ENCODE measurements at regions not wholly inside any gene's neighbourhood (a gene's known extent, or its start where the extent isn't known, plus 50 kb on each side); places are given as distances from the start of the nearest gene placed in this dataset.

- CTCF ChIA-PET (ENCODE audit: low intra/inter-chr PET ratio, low total read pairs): no interaction called here
- Histone ChIP-seq H2AFZ (ENCODE audit: low read length) (no peak overlapping the region), H3K9ac (ENCODE audit: insufficient read depth, low read depth, low read length) (no peak overlapping the region), H3K36me3 (replicated peaks in 1 of 2; ENCODE audit: control insufficient read depth in 1 of 2, insufficient read depth in 2 of 2, low read length in 2 of 2) (no peaks in the 10 kb centered on the region), H3K9me3 (ENCODE audit: low read length) (no peaks in the 10 kb centered on the region), H3K79me2 (ENCODE audit: insufficient read depth, low read length) (no peaks in the 10 kb centered on the region), H3K4me1 (ENCODE audit: insufficient read depth, low read length) (no peaks in the 10 kb centered on the region), H3K4me2 (ENCODE audit: low read depth, low read length) (no peak overlapping the region), H3K27ac (ENCODE audit: extremely low read length, insufficient read depth, low read length) (no peak overlapping the region), H3K4me3 (replicated peaks in 1 of 3; ENCODE audit: insufficient read depth in 1 of 3, low read depth in 2 of 3, low read length in 3 of 3) (no peak overlapping the region), H3K27me3 (ENCODE audit: control insufficient read depth in 1 of 2, insufficient read depth in 2 of 2, low read length in 2 of 2) (no peaks in the 10 kb centered on the region), H4K20me1 (ENCODE audit: insufficient read depth, low read length) (no peaks in the 10 kb centered on the region)
- DNase-seq (ENCODE audit: low spot score) (no peak), FAIRE-seq (no peak), ATAC-seq (no peak)
- TF ChIP-seq ZNF546 (CRISPR knock-in tag; conservative IDR thresholded peaks at IDR 0.05) (no peak), STAT5B (CRISPR knock-in tag; IDR thresholded peaks at IDR 0.05) (no peak), SUZ12 (IDR thresholded peaks at IDR 0.05; ENCODE audit: low read depth, low read length) (no peak), MAFF (IDR thresholded peaks at IDR 0.05; ENCODE audit: low read depth, low read length) (peak; percentile 83), MAFK (conservative IDR thresholded peaks at IDR 0.05 in 1 of 2, IDR thresholded peaks at IDR 0.05 in 1 of 2; ENCODE audit: low read length in 2 of 2) (peak; percentile 86 to 87)
- no TSS peak for BruUV-seq (replicated peaks)
- POLR2A ChIA-PET: no interaction called here
- intact Hi-C loops (cut with micrococcal nuclease; ENCODE audit: unreplicated experiment): no loop called here
- WGBS (ENCODE audit: low lambda C conversion rate): 0% methylated on average over 2 of the region's 2 CpGs
- in situ Hi-C loops (cut with HindIII; ENCODE audit: extremely low pct_ligation_motif_present, low pct_unique_long_range_greater_than_20kb): no loop called here
Measured at GRCh38 chr4:65789805-65790204, 119.5 kb upstream of the EPHA5 start.

DNA sequence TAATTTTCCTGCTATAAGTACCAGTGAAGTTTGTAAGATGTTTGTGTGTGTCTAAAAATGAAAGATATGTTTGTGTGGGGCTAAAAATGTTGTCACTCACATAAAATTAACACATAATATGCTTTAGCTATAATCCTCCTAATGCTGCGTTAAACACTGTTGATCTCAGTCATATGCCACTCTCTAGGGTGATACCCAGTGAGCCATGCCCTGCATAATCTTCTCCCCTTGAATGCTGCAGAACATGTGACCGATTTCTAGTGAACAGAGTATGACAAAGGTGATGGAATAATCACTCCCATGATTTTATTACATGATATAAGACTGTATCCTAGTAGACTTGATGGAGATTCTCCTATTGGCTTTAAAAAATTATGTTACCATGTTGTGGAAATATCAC lies 119.1 kb upstream of the EPHA5 start:
- Histone ChIP-seq H3K4me1 (ENCODE audit: insufficient read depth, low read length) (no peaks in the 10 kb centered on the region), H2AFZ (ENCODE audit: low read length) (no peak overlapping the region), H4K20me1 (ENCODE audit: insufficient read depth, low read length) (no peaks in the 10 kb centered on the region), H3K36me3 (replicated peaks in 1 of 2; ENCODE audit: control insufficient read depth in 1 of 2, insufficient read depth in 2 of 2, low read length in 2 of 2) (no peaks in the 10 kb centered on the region), H3K9ac (ENCODE audit: insufficient read depth, low read depth, low read length) (no peak overlapping the region), H3K4me2 (ENCODE audit: low read depth, low read length) (no peak overlapping the region), H3K27ac (ENCODE audit: extremely low read length, insufficient read depth, low read length) (no peak overlapping the region), H3K4me3 (replicated peaks in 1 of 3; ENCODE audit: insufficient read depth in 1 of 3, low read depth in 2 of 3, low read length in 3 of 3) (no peak overlapping the region), H3K27me3 (ENCODE audit: control insufficient read depth in 1 of 2, insufficient read depth in 2 of 2, low read length in 2 of 2) (no peaks in the 10 kb centered on the region), H3K9me3 (ENCODE audit: low read length) (no peaks in the 10 kb centered on the region), H3K79me2 (ENCODE audit: insufficient read depth, low read length) (no peaks in the 10 kb centered on the region)
- FAIRE-seq: no peak
- BruUV-seq (replicated peaks): no TSS peak
- intact Hi-C loops (cut with micrococcal nuclease; ENCODE audit: unreplicated experiment): no loop called here
- ChIA-PET POLR2A (no interaction called here), CTCF (ENCODE audit: low intra/inter-chr PET ratio, low total read pairs) (no interaction called here)
- WGBS (ENCODE audit: low lambda C conversion rate): 14% methylated on average over 2 of the region's 2 CpGs
- ATAC-seq: no peak
- in situ Hi-C loops (cut with HindIII; ENCODE audit: extremely low pct_ligation_motif_present, low pct_unique_long_range_greater_than_20kb): no loop called here
- no peak for TF ChIP-seq ZNF33B (CRISPR knock-in tag; IDR thresholded peaks at IDR 0.05)
- DNase-seq (ENCODE audit: low spot score): no peak

Measured in HepG2 (cell line).